Heart left ventricle (tissue), 16 donors: ENCODE measurements at regions not wholly inside any gene's neighbourhood (a gene's known extent, or its start where the extent isn't known, plus 50 kb on each side); places are given as distances from the start of the nearest gene placed in this dataset.

Experiments used
- ATAC-seq, 4 donors: fragments of 200-7000 bp; cut with Tn5 transposase; one replicate each; pipeline ENCODE4 v1.9.1; 2020 to 2022; ENCODE audit warnings: moderate library complexity in 4 of 4, mild to moderate bottlenecking in 3 of 4, moderate number of reproducible peaks in 1 of 4
- DNase-seq, 5 donors: peaks; one replicate each; pipeline ENCODE4 v3.0.0-alpha.2; 2020
- H3K27ac ChIP-seq, 12 donors: fragments of 200-600 bp; sonication (generic) in 4 of 12; one replicate each; pipeline versions ENCODE4 v1.5.0 to v1.8.0; 2016 to 2022; ENCODE audit warnings: mild to moderate bottlenecking in 2 of 12
- H3K27me3 ChIP-seq, 9 donors: fragments of 200-600 bp; sonication (generic) in 2 of 9; one replicate each; pipeline versions ENCODE4 v1.5.1 to v1.8.0; 2016 to 2022; ENCODE audit warnings: mild to moderate bottlenecking in 3 of 9
- H3K36me3 ChIP-seq, 9 donors: fragments of 200-600 bp; sonication (generic) in 2 of 9; one replicate each; pipeline versions ENCODE4 v1.5.0 to v1.8.0; 2018 to 2022; ENCODE audit warnings: mild to moderate bottlenecking in 2 of 9
- H3K4me1 ChIP-seq, 12 donors: fragments of 200-600 bp; sonication (generic) in 4 of 12; one replicate each; pipeline versions ENCODE4 v1.5.0 to v1.8.0; 2016 to 2022; ENCODE audit warnings: mild to moderate bottlenecking in 3 of 12
- H3K4me3 ChIP-seq, 12 donors: fragments of 200-600 bp; sonication (generic) in 4 of 12; one replicate each; pipeline versions ENCODE4 v1.5.0 to v1.8.0; 2017 to 2022; ENCODE audit warnings: mild to moderate bottlenecking in 9 of 12, moderate library complexity in 4 of 12
- H3K9me3 ChIP-seq, 12 donors: fragments of 200-600 bp; sonication (generic) in 4 of 12; one replicate each; pipeline versions ENCODE4 v1.5.0 to v1.8.0; 2016 to 2022; ENCODE audit warnings: mild to moderate bottlenecking in 1 of 12
- POLR2A ChIP-seq, 2 donors: fragments of 450-650 bp; IDR thresholded peaks; one replicate each; pipeline ENCODE4 v1.6.1; 2017; ENCODE audit warnings: antibody characterized with exemption in 2 of 2, mild to moderate bottlenecking in 2 of 2, moderate library complexity in 2 of 2
- WGBS, 4 donors: extraction: QIAGEN DNeasy Blood & Tissue Kit in 2 of 4; methylation state at CpG; one replicate each; pipeline versions ENCODE4 v1.1.5 to v1.1.7; 2013 to 2018; 5-methylcytosine and 5-hydroxymethylcytosine counted together
- intact Hi-C, 10 donors: fragments of 100-400 bp; cut with DNase I; formaldehyde crosslinking; loops; one replicate each; pipeline versions ENCODE4 v1.11.1 to v1.14.2; 2022
- TF ChIP-seq, protein P1 (sequence below), 12 donors: fragments of 200-600 bp; sonication (generic) in 4 of 12; IDR thresholded peaks; one replicate each; pipeline versions ENCODE4 v1.5.0 to v1.8.0; 2018 to 2022; ENCODE audit warnings: antibody characterized with exemption in 12 of 12, mild to moderate bottlenecking in 5 of 12
- donor health status: ischemic (EF 13 %, LVEDD 7.1; RV severe dilation, severe dysfunction).
- donor health status: healthy with polysubstance abuse.
- donor health status: DM: no; HTN: yes; CAD: no.
- donor health status: DM: no; HTN: no; CAD: no.
- donor health status: ischemic (EF 25% LVEDD 6.9; RV normal size, moderate dysfunction).
- donor health status: ischemic (EF 25% LVEDD 5.7; RV mildly dilated, moderate dysfunction).
- donor health status: healthy.
- donor health status: DM: yes; HTN: yes; CAD: no.
- donor health status: ischemic (EF 35%, LVEDD 5.7; RV mildly dilated, moderate dysfunction).
- donor health status: nonischemic (EF 11% LVEDD 7.7; RV severe dilation, severe dysfunction).
- donor health status: DM: yes; HTN: yes; CAD: no.
- donor health status: PGD.
- donor health status: ischemic (EF 29% LVEDD 5.4; RV normal size, mild dysfunction).
- donor health status: nonischemic (EF 23%, LVEDD 6.1; RV moderate dilation, normal function).

- WGBS, 4 donors: 58 to 69% (median 63%) methylated on average over 1 of the region's 1 CpG
- Histone ChIP-seq H3K27me3 (no peaks in the 10 kb centered on the region), H3K36me3 (no peaks in the 10 kb centered on the region), H3K9me3 (peaks cover 0 to 8% (median 0%) of the 10 kb centered on the region in 12 donors), H3K4me3 (no peak overlapping the region), H3K4me1 (no peaks in the 10 kb centered on the region), H3K27ac (no peak overlapping the region)
- no peak for DNase-seq
- TF ChIP-seq POLR2A (IDR thresholded peaks at IDR 0.05): no peak
- TF ChIP-seq, protein P1, sequence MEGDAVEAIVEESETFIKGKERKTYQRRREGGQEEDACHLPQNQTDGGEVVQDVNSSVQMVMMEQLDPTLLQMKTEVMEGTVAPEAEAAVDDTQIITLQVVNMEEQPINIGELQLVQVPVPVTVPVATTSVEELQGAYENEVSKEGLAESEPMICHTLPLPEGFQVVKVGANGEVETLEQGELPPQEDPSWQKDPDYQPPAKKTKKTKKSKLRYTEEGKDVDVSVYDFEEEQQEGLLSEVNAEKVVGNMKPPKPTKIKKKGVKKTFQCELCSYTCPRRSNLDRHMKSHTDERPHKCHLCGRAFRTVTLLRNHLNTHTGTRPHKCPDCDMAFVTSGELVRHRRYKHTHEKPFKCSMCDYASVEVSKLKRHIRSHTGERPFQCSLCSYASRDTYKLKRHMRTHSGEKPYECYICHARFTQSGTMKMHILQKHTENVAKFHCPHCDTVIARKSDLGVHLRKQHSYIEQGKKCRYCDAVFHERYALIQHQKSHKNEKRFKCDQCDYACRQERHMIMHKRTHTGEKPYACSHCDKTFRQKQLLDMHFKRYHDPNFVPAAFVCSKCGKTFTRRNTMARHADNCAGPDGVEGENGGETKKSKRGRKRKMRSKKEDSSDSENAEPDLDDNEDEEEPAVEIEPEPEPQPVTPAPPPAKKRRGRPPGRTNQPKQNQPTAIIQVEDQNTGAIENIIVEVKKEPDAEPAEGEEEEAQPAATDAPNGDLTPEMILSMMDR (IDR thresholded peaks at IDR 0.05): no peak
- intact Hi-C loops: loop anchor here in 1 of 10 donors (5.0 kb wide), 1 partner anchor 49 kb away; no protein-coding TSS in a partner anchor
- no peak for ATAC-seq
Observed at GRCh38 chr15:54998661-54999060, 198.1 kb downstream of the RSL24D1 start.

GRCh38 chr15:54990793-54991192 is 205.9 kb downstream of the RSL24D1 start:
- DNase-seq: no peak
- WGBS, 4 donors: 55 to 75% (median 66%) methylated on average over 3 to 7 of the region's 7 CpGs
- intact Hi-C loops: no loop called here

GRCh38 chr15:54987881-54988280 is 208.9 kb downstream of the RSL24D1 start:
- TF ChIP-seq, protein P1 (IDR thresholded peaks at IDR 0.05): no peak
- ATAC-seq (no peak), DNase-seq (no peak)
- Histone ChIP-seq H3K9me3 (peaks cover 0 to 6% (median 0%) of the 10 kb centered on the region in 12 donors), H3K4me1 (no peaks in the 10 kb centered on the region), H3K27ac (no peak overlapping the region), H3K27me3 (no peaks in the 10 kb centered on the region), H3K4me3 (no peak overlapping the region), H3K36me3 (no peaks in the 10 kb centered on the region)
- WGBS, 4 donors: 63 to 89% (median 87%) methylated on average over 3 of the region's 3 CpGs
- intact Hi-C loops: no loop called here

More at GRCh38 chr15:54990793-54991192, 205.9 kb downstream of the RSL24D1 start:
- no peaks in the 10 kb centered on the region for H3K27me3 ChIP-seq
- H3K4me1 ChIP-seq: no peaks in the 10 kb centered on the region
- H3K36me3 ChIP-seq: no peaks in the 10 kb centered on the region
- TF ChIP-seq POLR2A (IDR thresholded peaks at IDR 0.05): no peak
- TF ChIP-seq, protein P1 (IDR thresholded peaks at IDR 0.05): no peak
- ATAC-seq: no peak
- H3K9me3 ChIP-seq: peaks cover 0 to 14% (median 0%) of the 10 kb centered on the region in 12 donors
- H3K27ac ChIP-seq: no peak overlapping the region
- no peak overlapping the region for H3K4me3 ChIP-seq

GRCh38 chr15:54979964-54980363 is 216.8 kb downstream of the RSL24D1 start:
- Histone ChIP-seq H3K36me3 (no peaks in the 10 kb centered on the region), H3K9me3 (no peaks in the 10 kb centered on the region), H3K4me1 (no peaks in the 10 kb centered on the region), H3K27me3 (no peaks in the 10 kb centered on the region), H3K4me3 (no peak overlapping the region), H3K27ac (no peak overlapping the region)
- DNase-seq: no peak
- ATAC-seq: no peak
- intact Hi-C loops: no loop called here
- 44 to 58% (median 53%) methylated on average over 4 of the region's 4 CpGs for WGBS, 4 donors
- TF ChIP-seq, protein P1 (IDR thresholded peaks at IDR 0.05): peak in 1 of 12 donors; percentile 5
- no peak for TF ChIP-seq POLR2A (IDR thresholded peaks at IDR 0.05)
